ENCODE measurements at regions not wholly inside any gene's neighbourhood (a gene's known extent, or its start where the extent isn't known, plus 50 kb on each side); places are given as distances from the start of the nearest gene placed in this dataset.

DNA sequence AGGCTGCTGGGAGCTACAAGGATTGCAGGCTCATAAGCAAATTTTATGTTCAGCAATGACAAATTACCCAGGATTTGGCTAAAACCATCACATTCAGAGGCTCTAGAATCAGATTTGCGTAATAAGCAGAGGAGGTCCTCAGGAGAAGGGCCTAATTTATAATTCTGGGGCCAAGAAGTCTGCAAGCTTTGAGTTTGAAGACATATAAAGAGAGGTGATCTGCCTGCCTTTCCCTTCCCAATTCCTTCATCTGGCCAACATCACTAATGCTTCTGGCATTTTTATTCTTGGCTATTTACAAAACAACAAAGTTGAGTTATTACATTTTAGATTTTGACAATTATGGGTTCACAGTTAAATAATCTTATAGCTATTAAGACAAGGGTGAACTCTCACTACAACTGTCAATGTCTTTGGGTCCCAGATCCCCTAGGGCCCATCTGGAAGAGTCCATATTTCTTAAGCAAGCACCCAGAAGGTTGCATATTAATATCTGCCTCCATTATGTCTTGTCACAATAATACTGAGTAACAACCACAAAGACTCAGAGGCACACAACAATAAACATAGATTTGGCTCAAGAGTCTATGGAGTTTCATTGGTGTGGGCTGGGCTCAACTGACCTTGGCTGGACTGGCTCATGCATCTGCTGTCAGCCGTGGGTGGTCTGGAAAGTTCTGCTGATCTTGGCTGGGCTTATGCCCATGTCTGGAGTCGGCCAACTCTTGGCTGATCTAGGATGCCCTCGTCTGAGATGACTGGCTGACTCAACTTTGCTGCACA lies 67.2 kb upstream of the CD82 start:
- DNase-seq: no peak

DNA sequence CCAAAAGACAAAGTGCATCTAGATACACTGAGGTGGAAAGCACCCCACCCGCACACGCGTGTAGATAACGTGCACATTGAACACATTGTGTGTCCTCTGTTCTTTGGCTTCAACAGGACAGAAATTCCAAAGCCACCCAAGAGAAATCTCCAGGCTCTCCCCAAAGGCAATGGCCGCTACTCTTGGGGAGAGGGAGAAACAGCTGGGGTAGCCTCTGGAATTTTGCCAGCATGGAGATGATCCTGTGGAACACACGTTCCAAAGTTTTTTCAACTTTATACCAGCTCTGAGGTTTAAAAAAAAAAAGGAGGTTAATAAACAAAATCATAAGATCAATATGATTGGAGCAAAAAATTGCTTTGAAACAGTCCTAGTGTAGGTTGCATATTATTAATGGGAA lies 63.0 kb upstream of the CD82 start:
- DNase-seq: no peak

DNA sequence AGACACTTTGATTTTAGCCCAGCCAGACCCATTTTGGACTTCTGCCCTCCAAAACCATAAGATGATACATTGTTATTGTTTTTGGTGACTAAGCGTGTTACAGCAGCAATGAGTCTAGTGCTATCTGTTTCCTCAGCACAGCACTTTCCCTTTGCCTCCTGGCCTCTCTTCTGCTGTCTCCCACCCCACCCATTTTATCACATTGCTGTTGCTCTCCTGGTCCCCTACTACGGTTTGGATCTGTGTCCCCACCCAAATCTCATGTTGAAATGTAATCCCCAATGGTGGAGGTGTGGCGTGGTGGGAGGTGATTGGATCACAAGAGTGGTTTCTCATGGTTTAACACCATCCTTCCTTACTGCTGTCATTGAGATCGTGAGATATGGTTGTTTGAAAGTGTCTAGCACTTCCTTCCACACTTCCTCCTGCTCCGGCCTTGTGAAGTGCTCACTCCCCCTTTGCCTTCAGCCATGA lies 59.8 kb upstream of the CD82 start:
- DNase-seq: no peak

DNA sequence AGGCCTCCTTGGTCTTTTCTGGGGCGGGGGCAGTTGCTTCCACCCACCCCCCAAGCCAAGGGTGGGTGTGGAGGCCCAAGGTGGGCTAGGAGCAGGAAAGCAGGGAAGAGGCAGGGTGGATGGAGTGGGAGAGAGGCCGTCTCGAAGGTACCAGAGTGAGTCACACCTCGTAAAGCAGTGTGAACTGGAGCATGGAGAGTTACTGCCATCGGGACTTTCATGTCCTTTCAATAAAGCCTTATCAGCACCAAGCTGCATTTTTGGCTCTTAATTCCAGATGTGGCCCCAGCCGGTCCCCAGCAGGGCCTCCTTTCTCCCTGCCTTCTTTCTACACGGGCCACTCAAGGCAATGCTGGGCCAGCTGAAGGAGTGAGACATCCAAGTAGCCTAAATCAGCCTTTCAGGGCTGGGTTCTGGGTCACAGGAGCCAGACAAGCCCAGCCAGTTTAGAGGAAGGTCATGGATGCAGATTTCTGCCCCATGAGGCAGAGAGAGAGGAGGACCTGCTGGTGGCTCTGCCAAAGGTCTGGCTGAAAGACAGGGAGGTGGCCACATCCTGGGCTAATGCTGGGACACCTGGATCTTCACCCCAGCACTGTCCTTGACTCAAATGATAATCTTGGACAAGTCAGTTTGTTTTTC lies 59.0 kb upstream of the CD82 start:
- DNase-seq: no peak

- DNase-seq: no peak
Measured at GRCh38 chr11:44507491-44507890, 58.0 kb upstream of the CD82 start.

DNA sequence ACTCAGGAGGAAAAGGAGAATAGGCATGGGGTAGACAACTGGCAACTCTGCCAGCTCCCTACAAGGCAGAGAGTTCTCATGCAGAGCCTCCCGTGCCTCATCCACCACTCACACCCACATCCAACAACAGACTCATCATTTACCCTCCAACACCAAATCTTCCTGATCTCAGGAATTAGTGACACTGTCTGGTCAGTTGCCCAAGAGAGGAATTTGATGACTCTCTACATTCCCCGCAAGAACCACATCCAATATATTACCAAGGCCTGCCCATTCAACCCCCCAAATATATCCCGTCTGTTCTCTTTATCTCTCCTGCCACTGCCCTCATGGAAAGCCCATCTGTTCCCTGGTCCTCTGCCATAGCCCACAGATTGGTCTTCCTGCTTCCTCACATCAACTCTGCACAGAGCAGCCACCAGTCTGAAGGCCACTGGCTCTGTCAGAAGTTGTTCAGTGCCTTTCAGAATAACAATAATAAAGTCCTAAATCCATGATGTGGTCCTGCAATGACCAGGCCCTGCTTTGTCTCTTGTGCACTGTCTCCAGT lies 57.5 kb upstream of the CD82 start:
- no peak for DNase-seq

DNA sequence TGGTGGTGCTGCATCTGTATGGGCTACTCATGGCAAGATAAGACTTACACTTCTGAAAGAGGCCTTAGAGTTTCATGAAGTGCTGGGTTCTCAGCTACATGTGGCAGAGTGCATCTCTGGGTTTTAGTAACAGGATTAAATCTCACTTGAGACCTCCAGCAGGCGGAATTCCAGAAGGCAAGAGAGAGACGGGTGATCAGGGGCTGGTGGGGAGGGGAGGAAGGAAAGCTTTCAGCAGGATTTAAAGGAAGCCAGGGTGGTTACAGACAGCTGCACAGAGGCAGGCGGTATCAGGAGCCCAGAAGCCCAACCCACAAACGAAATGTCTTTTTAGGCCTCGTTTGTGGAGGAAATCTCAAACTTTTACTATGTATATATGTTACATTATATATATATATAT lies 56.2 kb upstream of the CD82 start:
- no peak for DNase-seq

- DNase-seq: no peak
Measured at GRCh38 chr11:44510372-44510771, 55.1 kb upstream of the CD82 start.

DNA sequence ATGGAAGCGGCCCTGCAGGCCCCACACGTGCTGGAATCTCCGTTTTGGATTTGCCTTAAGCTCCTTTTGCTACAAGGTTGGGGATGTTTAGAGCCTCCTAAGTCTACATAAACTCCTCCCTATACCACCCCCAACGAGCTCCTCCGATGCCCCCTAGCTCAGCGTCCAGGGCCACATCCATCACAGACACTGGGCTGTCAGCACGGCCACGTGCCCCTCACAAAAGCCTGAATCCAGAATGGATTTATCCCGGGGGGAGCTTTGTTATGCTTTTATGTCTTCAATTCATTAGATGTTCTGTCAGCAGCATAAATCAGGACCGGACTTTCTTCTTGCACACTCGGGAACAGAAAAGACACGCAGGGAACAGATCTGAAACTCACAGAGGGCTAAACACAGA lies 52.6 kb upstream of the CD82 start:
- DNase-seq: no peak

DNA sequence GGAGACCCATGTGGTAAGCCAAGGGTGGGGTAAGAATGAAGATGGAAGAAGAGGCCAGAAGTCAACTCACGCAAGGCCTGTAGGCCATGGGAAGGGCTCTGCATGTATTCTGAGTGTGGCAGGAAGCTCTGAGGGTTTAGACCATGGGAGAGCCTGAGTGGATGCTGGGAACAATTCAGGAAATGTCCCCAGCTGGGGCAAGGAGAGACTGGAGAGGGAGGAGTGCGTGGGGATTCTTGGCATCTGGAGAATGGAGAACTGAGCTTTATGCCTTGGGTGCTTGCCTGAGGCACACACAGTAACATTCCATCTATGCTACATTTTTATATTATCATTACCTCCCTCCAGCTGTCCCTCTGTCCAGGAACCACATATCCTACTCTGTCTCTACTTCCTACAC lies 50.4 kb upstream of the CD82 start:
- no peak for DNase-seq
